CD4-positive, CD25-positive, alpha-beta regulatory T cell (primary cell): ENCODE measurements at regions not wholly inside any gene's neighbourhood (a gene's known extent, or its start where the extent isn't known, plus 50 kb on each side); places are given as distances from the start of the nearest gene placed in this dataset.

Source experiments
- ATAC-seq, 2 donors: fragments of 150-1000 bp; cut with Tn5 transposase; one replicate each; pipeline ENCODE4 v1.10.0; 2021; ENCODE audit warnings: low read depth in 2 of 2, moderate number of reproducible peaks in 2 of 2, moderate library complexity in 1 of 2
- DNase-seq, 3 donors: peaks; one replicate each; pipeline versions ENCODE4 v3.0.0 to v3.0.0-alpha.2; 2012 to 2022; ENCODE audit warnings: mixed read lengths in 1 of 3
- H3K27ac ChIP-seq: one replicate; pipeline ENCODE4 v1.7.0; 2013; ENCODE audit warnings: mild to moderate bottlenecking, low read length; ENCODE audit not compliant: insufficient read depth, poor library complexity, severe bottlenecking
- H3K27me3 ChIP-seq: one replicate; pipeline ENCODE4 v1.7.0; 2013; ENCODE audit warnings: low read length; ENCODE audit not compliant: control insufficient read depth, insufficient read depth
- H3K36me3 ChIP-seq: one replicate; pipeline ENCODE4 v1.7.0; 2013; ENCODE audit warnings: mild to moderate bottlenecking, low read length, moderate library complexity; ENCODE audit not compliant: control insufficient read depth, insufficient read depth
- H3K4me1 ChIP-seq: 2 replicates; pipeline ENCODE4 v1.7.0; 2013; ENCODE audit warnings: mild to moderate bottlenecking, low read length; ENCODE audit not compliant: insufficient read depth, control insufficient read depth, poor library complexity, severe bottlenecking
- H3K4me3 ChIP-seq: one replicate; pipeline ENCODE4 v1.7.0; 2013; ENCODE audit warnings: low read depth, mild to moderate bottlenecking, low read length, moderate library complexity
- H3K9me3 ChIP-seq, 2 experiments: 1 replicate in 1 of 2; 2 replicates in 1 of 2; pipeline ENCODE4 v1.7.0; 2013; ENCODE audit warnings: low read length in 2 of 2, mild to moderate bottlenecking in 1 of 2, moderate library complexity in 1 of 2; ENCODE audit not compliant: control insufficient read depth in 2 of 2
- H3K27ac Mint-ChIP-seq, 3 donors: one replicate each; pipeline ENCODE4 v1.8.0; 2020 to 2022; ENCODE audit warnings: mild to moderate bottlenecking in 3 of 3, mixed read lengths in 3 of 3, moderate library complexity in 2 of 3
- H3K27me3 Mint-ChIP-seq: one replicate; pipeline ENCODE4 v1.8.0; 2022; ENCODE audit warnings: mild to moderate bottlenecking, mixed read lengths
- H3K36me3 Mint-ChIP-seq: one replicate; pipeline ENCODE4 v1.8.0; 2020; ENCODE audit warnings: mixed read lengths
- H3K4me1 Mint-ChIP-seq, 4 donors: one replicate each; pipeline ENCODE4 v1.8.0; 2020 to 2022; ENCODE audit warnings: mixed read lengths in 4 of 4, mild to moderate bottlenecking in 1 of 4
- H3K4me3 Mint-ChIP-seq, 4 donors: one replicate each; pipeline ENCODE4 v1.8.0; 2020 to 2022; ENCODE audit warnings: mild to moderate bottlenecking in 4 of 4, mixed read lengths in 4 of 4, moderate library complexity in 3 of 4
- H3K9me3 Mint-ChIP-seq, 7 donors: one replicate each; pipeline ENCODE4 v1.8.0; 2020 to 2022; ENCODE audit warnings: mixed read lengths in 7 of 7, mild to moderate bottlenecking in 3 of 7, moderate library complexity in 2 of 7

GRCh38 chr10:130337696-130338635 is 201.8 kb downstream of the GLRX3 start:
- Histone ChIP-seq H3K9me3 (no peaks in the 10 kb centered on the region), H3K36me3 (no peaks in the 10 kb centered on the region), H3K4me1 (no peaks in the 10 kb centered on the region), H3K27ac (no peak overlapping the region), H3K27me3 (no peaks in the 10 kb centered on the region), H3K4me3 (no peak overlapping the region)
- no peak for ATAC-seq
- Mint-ChIP-seq H3K9me3 (peaks cover 0 to 5% (median 0%) of the 10 kb centered on the region in 7 donors), H3K36me3 (no peaks in the 10 kb centered on the region), H3K4me1 (no peaks in the 10 kb centered on the region), H3K4me3 (no peak overlapping the region), H3K27me3 (no peaks in the 10 kb centered on the region), H3K27ac (no peak overlapping the region)
- no peak for DNase-seq

- H3K4me1 ChIP-seq: no peaks in the 10 kb centered on the region
- no peak overlapping the region for H3K27ac ChIP-seq
- Mint-ChIP-seq H3K9me3 (peaks cover 0 to 5% (median 0%) of the 10 kb centered on the region in 7 donors), H3K27me3 (no peaks in the 10 kb centered on the region), H3K36me3 (no peaks in the 10 kb centered on the region), H3K4me3 (no peak overlapping the region), H3K27ac (no peak overlapping the region), H3K4me1 (no peaks in the 10 kb centered on the region)
- no peak overlapping the region for H3K4me3 ChIP-seq
- H3K9me3 ChIP-seq: no peaks in the 10 kb centered on the region
- H3K36me3 ChIP-seq: no peaks in the 10 kb centered on the region
- DNase-seq (no peak), ATAC-seq (no peak)
- no peaks in the 10 kb centered on the region for H3K27me3 ChIP-seq
These were observed 202.4 kb downstream of the GLRX3 start for GRCh38 chr10:130338636-130339024.

GRCh38 chr10:130339091-130339490 is 202.9 kb downstream of the GLRX3 start:
- no peak for DNase-seq
- no peaks in the 10 kb centered on the region for H3K4me1 ChIP-seq
- H3K27ac ChIP-seq: no peak overlapping the region
- H3K27me3 Mint-ChIP-seq: no peaks in the 10 kb centered on the region
- no peaks in the 10 kb centered on the region for H3K4me1 Mint-ChIP-seq
- H3K4me3 ChIP-seq: no peak overlapping the region
- peaks cover 0 to 3% (median 0%) of the 10 kb centered on the region in 7 donors for H3K9me3 Mint-ChIP-seq
- no peaks in the 10 kb centered on the region for H3K36me3 ChIP-seq
- ATAC-seq: no peak
- no peaks in the 10 kb centered on the region for H3K27me3 ChIP-seq
- no peaks in the 10 kb centered on the region for H3K36me3 Mint-ChIP-seq
- H3K4me3 Mint-ChIP-seq: no peak overlapping the region
- no peaks in the 10 kb centered on the region for H3K9me3 ChIP-seq
- H3K27ac Mint-ChIP-seq: no peak overlapping the region

GRCh38 chr10:130339911-130340310 is 203.7 kb downstream of the GLRX3 start:
- DNase-seq (no peak), ATAC-seq (no peak)
- Histone ChIP-seq H3K9me3 (no peaks in the 10 kb centered on the region), H3K4me1 (no peaks in the 10 kb centered on the region), H3K36me3 (no peaks in the 10 kb centered on the region), H3K4me3 (no peak overlapping the region), H3K27me3 (no peaks in the 10 kb centered on the region), H3K27ac (no peak overlapping the region)
- no peaks in the 10 kb centered on the region for H3K27me3 Mint-ChIP-seq
- no peaks in the 10 kb centered on the region for H3K36me3 Mint-ChIP-seq
- H3K4me1 Mint-ChIP-seq: no peaks in the 10 kb centered on the region
- H3K27ac Mint-ChIP-seq: no peak overlapping the region
- H3K4me3 Mint-ChIP-seq: no peak overlapping the region
- peaks cover 0 to 3% (median 0%) of the 10 kb centered on the region in 7 donors for H3K9me3 Mint-ChIP-seq

- Mint-ChIP-seq H3K36me3 (no peaks in the 10 kb centered on the region), H3K9me3 (peaks cover 0 to 3% (median 1%) of the 10 kb centered on the region in 7 donors), H3K4me1 (no peaks in the 10 kb centered on the region), H3K27me3 (no peaks in the 10 kb centered on the region), H3K27ac (no peak overlapping the region), H3K4me3 (no peak overlapping the region)
- Histone ChIP-seq H3K36me3 (no peaks in the 10 kb centered on the region), H3K9me3 (no peaks in the 10 kb centered on the region), H3K27ac (no peak overlapping the region), H3K4me1 (no peaks in the 10 kb centered on the region), H3K27me3 (no peaks in the 10 kb centered on the region), H3K4me3 (no peak overlapping the region)
- no peak for ATAC-seq
- DNase-seq: no peak
These were observed 204.6 kb downstream of the GLRX3 start for GRCh38 chr10:130340816-130341215.

GRCh38 chr10:130341356-130341755 is 205.2 kb downstream of the GLRX3 start:
- Mint-ChIP-seq H3K9me3 (peaks cover 0 to 3% (median 1%) of the 10 kb centered on the region in 7 donors), H3K4me3 (no peak overlapping the region), H3K27me3 (no peaks in the 10 kb centered on the region), H3K36me3 (no peaks in the 10 kb centered on the region), H3K4me1 (no peaks in the 10 kb centered on the region), H3K27ac (no peak overlapping the region)
- no peak for ATAC-seq
- no peaks in the 10 kb centered on the region for H3K4me1 ChIP-seq
- no peaks in the 10 kb centered on the region for H3K27me3 ChIP-seq
- no peak for DNase-seq
- no peak overlapping the region for H3K27ac ChIP-seq
- H3K9me3 ChIP-seq: no peaks in the 10 kb centered on the region
- H3K4me3 ChIP-seq: no peak overlapping the region
- no peaks in the 10 kb centered on the region for H3K36me3 ChIP-seq

GRCh38 chr10:130345728-130346127 is 209.5 kb downstream of the GLRX3 start:
- DNase-seq (no peak), ATAC-seq (no peak)
- Mint-ChIP-seq H3K27ac (no peak overlapping the region), H3K9me3 (peaks cover 0 to 6% (median 0%) of the 10 kb centered on the region in 7 donors), H3K36me3 (no peaks in the 10 kb centered on the region), H3K4me3 (no peak overlapping the region), H3K27me3 (no peaks in the 10 kb centered on the region), H3K4me1 (no peaks in the 10 kb centered on the region)
- Histone ChIP-seq H3K9me3 (no peaks in the 10 kb centered on the region), H3K36me3 (no peaks in the 10 kb centered on the region), H3K4me1 (no peaks in the 10 kb centered on the region), H3K4me3 (no peak overlapping the region), H3K27me3 (no peaks in the 10 kb centered on the region), H3K27ac (no peak overlapping the region)

- H3K9me3 Mint-ChIP-seq: peaks cover 0 to 4% (median 0%) of the 10 kb centered on the region in 7 donors
- Histone ChIP-seq H3K36me3 (no peaks in the 10 kb centered on the region), H3K27me3 (no peaks in the 10 kb centered on the region), H3K27ac (no peak overlapping the region), H3K4me3 (no peak overlapping the region), H3K4me1 (no peaks in the 10 kb centered on the region), H3K9me3 (no peaks in the 10 kb centered on the region)
- H3K36me3 Mint-ChIP-seq: no peaks in the 10 kb centered on the region
- no peaks in the 10 kb centered on the region for H3K4me1 Mint-ChIP-seq
- H3K27ac Mint-ChIP-seq: no peak overlapping the region
- no peak for DNase-seq
- H3K4me3 Mint-ChIP-seq: no peak overlapping the region
- no peaks in the 10 kb centered on the region for H3K27me3 Mint-ChIP-seq
- no peak for ATAC-seq
These were observed 214.8 kb downstream of the GLRX3 start for GRCh38 chr10:130350996-130351395.
